ENCODE measurements at regions not wholly inside any gene's neighbourhood (a gene's known extent, or its start where the extent isn't known, plus 50 kb on each side); places are given as distances from the start of the nearest gene placed in this dataset.

DNA sequence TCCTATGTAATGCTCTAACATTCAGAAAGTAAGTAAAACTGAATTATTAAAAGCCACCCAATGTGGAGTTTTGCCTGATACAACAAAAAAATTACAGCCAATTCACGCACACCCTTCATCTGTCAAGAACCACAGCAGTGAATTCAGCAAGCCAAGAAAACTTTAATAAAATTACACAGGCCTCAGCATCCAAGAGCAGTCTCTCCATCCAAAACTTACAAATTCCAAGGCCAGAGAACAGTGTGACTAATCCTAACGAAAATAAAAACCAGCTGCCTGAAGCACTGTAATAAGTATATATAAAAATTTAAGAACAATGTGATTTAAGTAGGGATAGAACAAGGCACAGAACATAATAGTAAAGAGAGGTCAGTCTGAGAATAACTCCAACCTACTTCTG, 54.2 kb downstream of the SIX6 start:
- no peak for DNase-seq

DNA sequence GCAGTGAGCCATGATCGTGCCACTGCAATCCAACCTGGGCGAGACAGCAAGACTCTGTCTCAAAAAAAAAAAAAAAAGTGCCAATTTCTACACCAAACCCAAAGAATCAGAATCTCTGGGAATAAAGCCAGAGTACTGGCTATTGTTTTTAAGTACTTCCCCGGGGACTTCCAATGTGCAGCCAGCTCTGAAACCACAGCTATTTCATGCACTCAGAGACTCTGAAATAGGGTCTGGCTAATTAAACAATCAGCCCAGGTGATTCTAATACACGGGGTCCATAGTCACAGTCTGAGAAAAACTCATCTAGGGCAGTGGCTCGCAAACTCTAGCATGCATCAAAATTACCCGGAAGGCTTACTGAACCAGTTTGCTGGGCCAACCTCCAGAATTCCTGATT, 56.3 kb downstream of the SIX6 start:
- peak; percentile 40 for DNase-seq

DNA sequence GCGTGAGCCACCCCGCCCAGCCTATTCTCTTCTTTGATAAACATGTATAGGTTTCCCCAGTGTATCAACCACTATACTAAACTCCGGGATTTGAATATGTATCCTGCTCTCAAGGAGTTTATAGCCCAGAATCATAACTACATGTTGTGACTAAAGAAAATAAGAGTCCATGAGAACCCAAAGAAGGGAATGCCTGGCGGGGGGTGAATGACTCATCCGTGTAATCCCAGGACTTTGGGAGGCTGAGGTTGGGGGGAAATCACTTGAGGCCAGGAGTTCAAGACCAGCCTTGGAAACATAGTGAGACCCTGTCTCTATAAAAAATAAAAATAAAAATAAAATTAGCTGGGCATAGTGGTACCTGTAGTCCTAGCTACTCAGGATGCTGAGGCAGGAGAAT, 57.2 kb downstream of the SIX6 start:
- no peak for DNase-seq

DNA sequence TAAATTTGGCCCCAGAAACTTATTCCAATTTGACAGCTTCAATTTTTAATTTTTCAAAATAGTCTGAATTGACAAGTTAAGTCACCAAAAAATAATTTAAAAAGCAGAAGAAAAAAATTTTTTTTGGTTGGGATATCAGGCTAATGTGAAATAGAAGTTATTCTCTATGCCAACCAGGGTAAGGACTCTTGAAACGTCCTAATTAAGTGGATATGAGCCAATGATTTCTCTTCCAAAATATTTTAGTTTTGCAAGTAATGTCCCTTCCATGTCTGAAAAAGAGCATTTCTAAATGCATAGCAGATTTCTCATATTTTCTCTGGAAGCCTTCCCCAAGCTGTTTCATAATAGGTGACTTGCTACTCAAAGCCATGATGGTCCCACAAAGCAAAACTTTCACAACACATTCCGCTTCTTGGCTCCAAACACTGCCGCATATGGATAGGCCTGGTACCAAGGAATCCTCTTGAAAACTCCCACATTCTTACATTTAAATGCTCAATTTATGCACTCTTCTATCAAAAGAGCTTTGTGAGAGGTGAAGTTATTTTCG, 65.1 kb downstream of the SIX6 start:
- DNase-seq: no peak

DNA sequence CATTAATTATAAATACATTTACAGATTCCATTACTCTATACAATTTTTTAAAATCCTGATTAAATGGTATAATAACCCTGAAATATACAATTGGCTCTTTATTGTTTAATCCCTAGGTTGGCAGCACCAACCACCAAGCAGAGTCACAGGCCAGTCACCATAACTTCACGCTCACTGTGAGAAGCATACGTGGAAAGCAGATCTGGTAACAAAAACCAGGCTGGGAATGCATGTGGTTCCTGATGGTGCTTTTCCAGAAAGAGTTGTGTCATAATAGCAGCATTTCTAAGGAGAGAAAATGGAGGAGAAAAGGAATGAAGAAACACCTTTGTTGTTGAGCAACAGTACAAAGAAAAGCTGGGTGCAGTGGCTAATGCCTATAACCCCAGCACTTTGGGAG, 66.1 kb downstream of the SIX6 start:
- no peak for DNase-seq

DNA sequence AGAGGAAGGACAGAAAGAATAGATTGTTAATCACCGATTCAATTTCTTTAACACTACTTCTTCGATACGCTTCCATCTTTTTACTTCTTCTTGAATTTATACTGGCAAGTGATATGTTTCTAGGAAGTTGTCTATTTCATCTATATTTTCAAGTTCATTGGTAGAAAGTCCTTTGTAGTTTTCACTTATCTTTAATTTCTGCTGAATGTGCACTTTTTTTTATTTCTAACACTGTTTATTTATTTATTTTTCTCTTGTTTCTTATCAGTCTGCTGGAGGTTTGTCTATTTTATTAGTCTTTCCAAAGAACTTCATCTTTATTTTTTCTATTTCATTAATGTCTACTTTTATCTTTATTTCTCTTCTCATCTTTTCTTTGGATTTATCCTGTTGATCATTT, 63.6 kb downstream of the SIX1 start:
- no peak for DNase-seq

DNA sequence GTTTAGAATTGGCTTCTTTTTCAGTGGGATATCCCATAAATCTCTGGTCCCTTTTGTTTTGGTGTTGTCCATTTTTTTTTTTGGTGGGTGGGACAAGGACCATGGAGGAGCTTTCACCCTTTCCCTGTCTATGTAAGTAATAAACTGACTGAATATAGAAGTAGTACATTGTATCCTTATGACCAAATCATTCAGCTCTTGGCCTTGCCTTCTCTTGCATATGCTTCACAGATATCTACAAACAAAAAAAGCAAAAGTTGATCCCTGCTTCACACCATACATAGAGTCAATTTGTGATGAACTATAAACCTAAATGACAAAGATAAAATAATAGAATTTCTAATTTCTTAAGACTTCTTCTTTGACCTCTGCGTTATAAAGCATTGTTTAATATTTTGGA, 59.8 kb downstream of the SIX1 start:
- DNase-seq: no peak

DNA sequence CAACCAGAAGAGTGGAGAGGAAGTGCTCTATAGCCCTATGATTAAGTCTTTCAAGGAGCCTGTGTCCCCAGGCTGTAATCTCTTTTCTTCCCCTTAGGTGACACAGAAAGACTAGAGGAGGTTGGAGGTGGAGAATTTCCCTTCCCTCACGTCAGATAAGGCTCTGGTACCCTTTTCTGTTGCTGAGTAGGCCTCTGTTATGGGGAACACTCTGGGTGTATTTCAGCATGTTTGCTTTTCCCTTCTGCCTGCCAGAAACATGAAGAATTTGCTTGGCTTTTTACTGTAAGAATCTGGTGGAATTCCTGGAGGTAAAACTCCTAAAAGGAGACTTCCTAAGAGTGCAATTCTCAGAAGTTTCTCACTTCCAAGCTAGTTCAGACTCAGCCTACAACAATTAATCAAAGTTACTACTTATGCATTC, 58.3 kb downstream of the SIX1 start:
- no peak for DNase-seq

Measured in NCI-H2171 treated with DMSO at 0.1 percent for 48 hours (cell line).